Common myeloid progenitor, CD34-positive (primary cell): ENCODE measurements at regions not wholly inside any gene's neighbourhood (a gene's known extent, or its start where the extent isn't known, plus 50 kb on each side); places are given as distances from the start of the nearest gene placed in this dataset.

Experiments used
- CTCF ChIA-PET: fragments of 350-600 bp; sonication (Branson Sonifier 250); formaldehyde crosslinking; loops from one replicate; lab custom pipeline; 2021; ENCODE audit warnings: antibody characterized with exemption; lab: Charles Lee
- POLR2A ChIA-PET: fragments of 350-600 bp; sonication (Branson Sonifier 250); formaldehyde crosslinking; loops from one replicate; lab custom pipeline; 2021; ENCODE audit warnings: antibody characterized with exemption; lab: Charles Lee
- DNase-seq, 3 donors: peaks; one replicate each; pipeline versions ENCODE4 v3.0.0 to v3.0.0-alpha.2; 2013
- H3K27ac ChIP-seq, 2 experiments: 1 replicate in 1 of 2; 2 replicates in 1 of 2; pipeline ENCODE4 v1.7.0; 2013; ENCODE audit warnings: inconsistent platforms in 2 of 2, low read length in 2 of 2, mild to moderate bottlenecking in 2 of 2, low read depth in 1 of 2, moderate library complexity in 1 of 2; ENCODE audit not compliant: severe bottlenecking in 2 of 2, insufficient read depth in 1 of 2, poor library complexity in 1 of 2
- H3K27me3 ChIP-seq, 5 experiments: replicated peaks in 2 of 5; 1 replicate in 3 of 5; 2 replicates in 2 of 5; pipeline versions ENCODE4 v1.6.1 to v1.7.0; 2013; ENCODE audit warnings: low read length in 4 of 5, mild to moderate bottlenecking in 2 of 5, moderate library complexity in 2 of 5, inconsistent platforms in 1 of 5; ENCODE audit not compliant: insufficient read depth in 5 of 5, control insufficient read depth in 4 of 5
- H3K36me3 ChIP-seq, 4 experiments: 1 replicate in 2 of 4; 2 replicates in 2 of 4; pipeline versions ENCODE4 v1.6.1 to v1.7.0; 2013; ENCODE audit warnings: low read length in 3 of 4, control low read depth in 1 of 4, mild to moderate bottlenecking in 1 of 4; ENCODE audit not compliant: control insufficient read depth in 4 of 4, insufficient read depth in 4 of 4
- H3K4me1 ChIP-seq, 4 experiments: 1 replicate in 3 of 4; 2 replicates in 1 of 4; pipeline versions ENCODE4 v1.6.1 to v1.7.1; 2013; ENCODE audit warnings: low read length in 3 of 4, mild to moderate bottlenecking in 3 of 4, control low read depth in 1 of 4, inconsistent platforms in 1 of 4, moderate library complexity in 1 of 4; ENCODE audit not compliant: control insufficient read depth in 4 of 4, insufficient read depth in 4 of 4; ENCODE audit errors: control extremely low read depth in 1 of 4
- H3K4me3 ChIP-seq, 7 experiments: 1 replicate in 4 of 7; 2 replicates in 3 of 7; pipeline versions ENCODE4 v1.5.1 to v1.7.0; 2013; ENCODE audit warnings: mild to moderate bottlenecking in 7 of 7, low read length in 6 of 7, moderate library complexity in 6 of 7, inconsistent platforms in 2 of 7, low read depth in 2 of 7, control low read depth in 1 of 7; ENCODE audit not compliant: insufficient read depth in 4 of 7, control insufficient read depth in 1 of 7; ENCODE audit errors: extremely low read depth in 1 of 7
- H3K9me3 ChIP-seq, 5 experiments: 1 replicate in 4 of 5; 2 replicates in 1 of 5; pipeline versions ENCODE4 v1.6.1 to v1.7.1; 2013; ENCODE audit warnings: low read length in 4 of 5, mild to moderate bottlenecking in 2 of 5, inconsistent platforms in 1 of 5, low read depth in 1 of 5, moderate library complexity in 1 of 5; ENCODE audit not compliant: control insufficient read depth in 4 of 5, insufficient read depth in 2 of 5; ENCODE audit errors: control extremely low read depth in 1 of 5
- WGBS: methylation state at CpG from one replicate; pipeline ENCODE4 v1.1.5; 2013; ENCODE audit not compliant: insufficient coverage; 5-methylcytosine and 5-hydroxymethylcytosine counted together

- ChIA-PET CTCF (no interaction called here), POLR2A (no interaction called here)
- no peak for DNase-seq
- 56% methylated on average over 2 of the region's 2 CpGs for WGBS
- Histone ChIP-seq H3K27me3 (peaks cover 0 to 5% (median 2%) of the 10 kb centered on the region in 5 experiments), H3K4me3 (no peak overlapping the region), H3K27ac (no peak overlapping the region), H3K9me3 (no peaks in the 10 kb centered on the region), H3K36me3 (no peaks in the 10 kb centered on the region), H3K4me1 (peaks cover 0 to 7% (median 0%) of the 10 kb centered on the region in 4 experiments)
Measured at GRCh38 chr6:18985996-18986395, 598.8 kb downstream of the RNF144B start.

GRCh38 chr6:18988636-18989035 is 601.5 kb downstream of the RNF144B start:
- CTCF ChIA-PET, result interaction anchor here (1.2 to 2.1 kb wide), 2 partner anchors 9 to 1068 kb away, joined by 3 to 6 read pairs; no protein-coding TSS in a partner anchor
- 95% methylated on average over 2 of the region's 3 CpGs for WGBS
- Histone ChIP-seq H3K36me3 (no peaks in the 10 kb centered on the region), H3K27ac (no peak overlapping the region), H3K9me3 (no peaks in the 10 kb centered on the region), H3K27me3 (peaks cover 0 to 3% (median 0%) of the 10 kb centered on the region in 5 experiments), H3K4me1 (peaks cover 0 to 7% (median 0%) of the 10 kb centered on the region in 4 experiments), H3K4me3 (no peak overlapping the region)
- POLR2A ChIA-PET, result no interaction called here
- no peak for DNase-seq

- 41% methylated on average over 20 of the region's 24 CpGs for WGBS
- POLR2A ChIA-PET, result no interaction called here
- Histone ChIP-seq H3K27ac (no peak overlapping the region), H3K9me3 (no peaks in the 10 kb centered on the region), H3K4me1 (peaks cover 0 to 7% (median 0%) of the 10 kb centered on the region in 4 experiments), H3K36me3 (no peaks in the 10 kb centered on the region), H3K27me3 (no peaks in the 10 kb centered on the region), H3K4me3 (peak overlapping the region in 1 of 7 experiments; percentile 33)
- CTCF ChIA-PET, result interaction anchor here (0.7 to 2.1 kb wide), 6 partner anchors 9 to 1066 kb away, joined by 3 to 6 read pairs (median 4); no protein-coding TSS in a partner anchor
- DNase-seq, result peak; percentile 64 to 82 (median 81)
Measured at GRCh38 chr6:18990059-18990978, 603.2 kb downstream of the RNF144B start.

- 54% methylated on average over 2 of the region's 2 CpGs for WGBS
Measured at GRCh38 chr6:18997375-18997826, 610.3 kb downstream of the RNF144B start.

GRCh38 chr6:19002976-19003560 is 615.9 kb downstream of the RNF144B start:
- ChIA-PET CTCF (no interaction called here), POLR2A (no interaction called here)
- Histone ChIP-seq H3K4me3 (no peak overlapping the region), H3K4me1 (no peaks in the 10 kb centered on the region), H3K27me3 (peaks cover 0 to 1% (median 0%) of the 10 kb centered on the region in 5 experiments), H3K36me3 (no peaks in the 10 kb centered on the region), H3K27ac (no peak overlapping the region), H3K9me3 (no peaks in the 10 kb centered on the region)
- no peak for DNase-seq
- WGBS, result no CpG with 5 or more reads among the region's 1 CpG

More at GRCh38 chr6:18997375-18997826, 610.3 kb downstream of the RNF144B start:
- Histone ChIP-seq H3K4me3 (no peak overlapping the region), H3K27me3 (peaks cover 0 to 1% (median 0%) of the 10 kb centered on the region in 5 experiments), H3K27ac (no peak overlapping the region), H3K4me1 (no peaks in the 10 kb centered on the region), H3K36me3 (no peaks in the 10 kb centered on the region), H3K9me3 (no peaks in the 10 kb centered on the region)
- DNase-seq, result peak; percentile 25 to 52 (median 50)
- POLR2A ChIA-PET, result interaction anchor here (0.6 kb wide), 1 partner anchor 979 kb away, joined by 3 read pairs; no protein-coding TSS in a partner anchor
- CTCF ChIA-PET, result interaction anchor here (0.8 to 1.6 kb wide), 3 partner anchors 9 to 1059 kb away, joined by 3 to 4 read pairs (median 3); no protein-coding TSS in a partner anchor

- CTCF ChIA-PET, result no interaction called here
- no peak overlapping the region for H3K4me3 ChIP-seq
- POLR2A ChIA-PET, result no interaction called here
- H3K4me1 ChIP-seq, result no peaks in the 10 kb centered on the region
- DNase-seq, result no peak
- H3K36me3 ChIP-seq, result no peaks in the 10 kb centered on the region
- H3K9me3 ChIP-seq, result no peaks in the 10 kb centered on the region
- no peak overlapping the region for H3K27ac ChIP-seq
- peaks cover 0 to 1% (median 0%) of the 10 kb centered on the region in 5 experiments for H3K27me3 ChIP-seq
- 100% methylated on average over 1 of the region's 4 CpGs for WGBS
Measured at GRCh38 chr6:19004176-19004575, 617.0 kb downstream of the RNF144B start.
